NCI-H526 (cell line): ENCODE measurements at regions not wholly inside any gene's neighbourhood (a gene's known extent, or its start where the extent isn't known, plus 50 kb on each side); places are given as distances from the start of the nearest gene placed in this dataset.

Experiments
- DNase-seq, 2 experiments: peaks; one replicate each; lab custom pipeline; 2025; lab: John Stamatoyannopoulos, UW

DNA sequence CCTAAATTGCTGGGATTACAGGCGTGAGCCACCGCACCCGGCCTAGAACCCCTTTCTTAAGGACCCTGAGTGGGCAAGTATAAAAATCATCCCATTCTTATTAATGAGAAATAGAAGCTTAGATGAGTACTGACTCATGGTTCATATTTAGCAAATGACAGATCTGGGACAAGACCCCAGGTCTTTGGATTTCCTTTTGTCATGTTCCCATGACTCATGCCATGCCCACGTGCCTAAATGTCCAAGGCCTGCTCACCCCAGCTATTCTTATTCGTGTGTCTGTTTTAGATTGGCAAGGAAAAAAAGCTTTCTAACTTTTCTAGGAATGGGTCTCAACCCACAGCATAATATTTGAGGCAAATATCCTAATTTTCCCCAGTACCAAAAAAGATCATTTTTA is 57.7 kb upstream of the RPS23 start:
- no peak for DNase-seq

DNA sequence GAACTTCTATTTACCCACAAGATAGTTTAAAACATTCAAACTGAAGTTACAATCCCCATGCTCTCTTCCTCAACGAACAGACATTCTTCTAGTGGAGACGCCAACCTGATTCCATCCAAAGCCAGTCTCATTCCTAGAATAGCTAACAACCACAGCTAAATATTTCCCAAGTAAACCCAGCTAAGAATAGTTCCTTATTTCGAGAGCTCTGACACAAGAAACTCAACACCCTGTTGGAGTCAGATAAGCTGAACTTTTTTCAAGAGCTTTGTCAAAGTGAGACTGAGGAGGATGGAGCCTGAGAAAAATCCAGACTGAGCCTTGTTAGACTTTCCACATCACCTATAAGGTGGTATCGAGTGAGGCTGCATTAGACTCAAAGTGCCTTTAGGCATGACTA is 56.7 kb upstream of the RPS23 start:
- DNase-seq, result no peak

DNA sequence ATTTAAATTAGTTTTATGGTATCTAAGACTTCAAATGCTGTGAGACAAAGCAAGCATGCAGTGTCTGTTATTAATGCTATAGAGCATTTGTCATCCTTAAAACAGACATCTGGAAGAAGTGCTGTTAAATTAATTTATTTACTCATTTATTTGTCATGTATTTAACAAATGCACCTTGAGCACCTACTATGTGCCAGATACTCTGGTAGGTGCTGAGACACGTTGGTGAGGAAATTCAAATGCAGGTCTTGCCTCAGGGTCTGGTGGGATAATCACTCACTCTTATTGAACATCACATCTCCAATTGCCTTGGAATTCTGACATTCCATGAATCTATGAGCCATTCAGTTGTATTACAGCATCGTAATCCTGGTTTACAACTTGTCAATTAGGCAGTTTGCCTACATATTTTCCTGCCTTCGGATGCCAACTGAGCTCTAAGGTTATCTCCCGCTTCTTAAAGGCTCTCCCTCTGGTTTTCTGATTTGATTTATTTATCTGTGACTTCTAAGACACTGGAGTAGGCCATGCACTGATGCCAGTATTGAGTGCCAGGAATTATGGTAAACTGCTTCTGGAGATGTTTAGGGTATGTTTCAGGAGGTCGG is 56.0 kb upstream of the RPS23 start:
- no peak for DNase-seq

DNA sequence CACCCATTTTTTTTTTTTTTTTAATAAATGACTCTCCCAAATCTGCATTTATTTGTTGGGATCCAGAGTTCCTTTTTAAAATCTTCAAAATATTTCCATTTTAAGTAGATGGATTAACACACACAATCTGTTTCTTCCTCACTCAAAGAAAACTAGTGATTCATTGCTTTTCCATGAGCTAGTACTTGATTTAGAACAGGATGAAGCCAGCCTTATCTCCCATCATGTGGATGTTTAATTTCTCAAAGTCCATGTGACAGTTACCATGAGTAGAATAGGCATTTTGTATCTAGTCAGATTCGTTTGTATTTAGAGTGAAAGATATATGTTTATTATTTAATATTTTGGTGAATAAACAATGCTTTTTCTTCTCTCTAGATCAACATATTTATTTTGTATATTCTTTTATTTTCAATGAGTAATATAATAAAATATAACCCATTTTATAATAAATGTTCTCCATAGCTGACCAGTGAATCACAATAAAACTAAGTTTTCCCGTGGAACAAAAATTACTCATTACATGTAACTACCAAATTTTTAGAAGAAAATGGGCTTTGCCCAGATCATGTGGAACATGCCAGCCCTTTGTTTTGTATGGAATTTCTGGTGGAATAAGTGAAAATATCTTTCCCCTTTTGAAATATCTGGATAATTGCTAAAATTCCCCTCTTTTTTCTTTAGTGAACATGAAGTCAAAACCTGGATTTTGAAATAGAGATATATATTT is 54.9 kb upstream of the RPS23 start:
- DNase-seq, result no peak

DNA sequence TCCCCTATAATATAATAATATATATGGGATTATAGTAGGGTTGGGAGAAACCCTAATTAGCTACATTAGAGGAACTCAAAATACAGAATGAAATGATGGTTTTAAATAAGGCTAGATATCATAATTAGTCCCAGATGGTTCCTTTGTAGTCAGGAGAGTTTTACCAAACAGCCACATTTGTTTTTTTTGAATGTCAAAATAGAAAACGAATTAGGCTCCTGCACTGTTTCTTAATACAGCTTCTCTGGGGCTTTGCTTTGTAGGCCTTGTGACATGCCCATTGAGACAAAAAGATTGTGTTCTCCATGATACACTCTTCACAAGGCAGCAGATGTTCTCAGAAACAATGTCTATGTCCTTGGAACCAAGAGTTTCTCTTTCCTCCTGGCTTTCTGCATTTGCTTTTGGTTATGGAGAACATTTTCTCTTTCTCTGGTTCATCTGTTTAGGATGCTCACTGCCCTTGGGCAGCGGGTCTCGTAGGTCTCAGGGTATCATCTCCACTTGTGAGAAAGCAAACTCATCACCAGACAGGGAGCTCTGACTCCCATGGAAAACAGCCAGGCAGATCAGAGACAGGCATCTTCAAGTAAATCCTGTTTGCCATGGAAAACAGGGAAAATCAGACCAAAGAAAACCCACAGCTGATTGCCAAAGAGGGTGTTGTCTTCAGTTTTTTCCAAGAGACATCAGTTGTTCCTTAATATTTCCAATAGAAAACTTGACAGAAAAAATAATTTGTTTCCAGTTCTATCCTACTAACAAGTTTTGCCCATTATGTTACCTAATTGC is 54.1 kb upstream of the RPS23 start:
- no peak for DNase-seq

DNA sequence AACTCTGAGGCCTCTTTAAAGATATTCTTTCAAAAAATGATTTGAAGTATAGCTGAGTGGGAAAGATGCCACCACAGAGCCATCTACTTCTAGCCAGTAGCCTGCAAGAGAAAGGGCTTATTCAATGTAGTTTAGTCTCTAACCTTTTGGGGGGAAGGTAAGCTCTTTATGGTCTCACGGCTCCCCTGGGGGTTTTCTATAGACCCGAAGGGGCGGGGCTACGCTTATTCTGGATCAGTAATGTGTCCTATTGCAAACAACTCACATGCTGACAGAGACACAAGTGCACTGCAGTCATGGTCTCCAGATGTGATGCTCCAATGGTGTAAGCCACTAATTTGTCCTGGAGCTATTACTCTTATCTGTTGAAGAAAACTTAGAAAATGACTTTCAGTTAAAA is 53.4 kb upstream of the RPS23 start:
- no peak for DNase-seq

DNA sequence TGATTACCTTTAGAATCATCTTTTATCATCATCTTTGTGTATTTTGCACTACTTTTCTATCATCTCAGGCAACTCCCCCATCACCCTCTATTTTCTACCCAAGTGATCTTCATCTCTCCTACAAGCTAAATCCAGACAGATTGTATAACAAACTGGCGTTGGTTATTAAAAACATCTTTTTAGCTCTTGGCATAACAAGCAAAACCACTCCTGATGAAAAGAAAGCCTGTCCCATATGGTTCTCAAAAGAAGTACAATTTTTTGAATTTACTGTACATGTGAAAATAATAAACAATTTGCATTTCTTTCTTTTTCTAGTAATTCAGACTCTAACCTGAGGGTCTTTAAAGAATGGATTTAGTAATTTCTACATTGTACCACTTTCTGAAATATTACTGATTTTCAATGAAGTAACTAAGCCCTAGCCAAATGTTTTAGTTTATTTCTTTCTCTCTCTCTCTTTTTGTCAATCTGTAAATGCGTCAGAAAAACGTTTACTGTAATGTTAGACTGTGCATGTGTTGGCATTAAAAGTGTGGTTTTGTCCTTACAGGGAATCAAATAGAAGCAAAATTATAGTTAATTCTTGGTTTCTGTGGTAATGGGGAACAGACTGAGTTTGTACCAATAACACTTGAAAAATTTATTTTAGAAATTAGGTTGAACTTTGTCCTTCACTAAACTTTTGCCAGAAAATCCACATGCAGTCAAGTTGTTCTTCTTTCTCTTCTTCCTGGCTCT is 52.5 kb upstream of the RPS23 start:
- no peak for DNase-seq

DNA sequence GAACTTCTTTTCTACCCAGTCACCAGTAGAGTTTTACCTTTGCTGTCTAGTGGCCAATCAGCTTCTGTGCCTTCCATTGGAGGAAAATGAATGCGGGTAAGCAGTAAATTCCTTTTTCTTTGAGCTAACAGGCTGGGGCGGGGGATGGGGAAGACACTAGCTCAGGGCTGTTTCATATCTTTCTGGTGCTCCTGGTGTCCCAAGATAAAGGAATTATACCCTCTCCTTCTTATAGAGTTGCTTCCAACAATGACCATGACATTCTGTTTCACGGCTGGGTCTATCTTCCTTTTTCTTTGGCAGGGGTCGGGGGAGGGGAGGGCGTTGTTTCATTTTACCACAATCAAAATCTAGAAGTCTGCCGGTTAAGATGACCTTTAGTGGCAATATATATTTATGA is 51.2 kb upstream of the RPS23 start:
- no peak for DNase-seq
